ENCODE measurements at regions not wholly inside any gene's neighbourhood (a gene's known extent, or its start where the extent isn't known, plus 50 kb on each side); places are given as distances from the start of the nearest gene placed in this dataset.

DNA sequence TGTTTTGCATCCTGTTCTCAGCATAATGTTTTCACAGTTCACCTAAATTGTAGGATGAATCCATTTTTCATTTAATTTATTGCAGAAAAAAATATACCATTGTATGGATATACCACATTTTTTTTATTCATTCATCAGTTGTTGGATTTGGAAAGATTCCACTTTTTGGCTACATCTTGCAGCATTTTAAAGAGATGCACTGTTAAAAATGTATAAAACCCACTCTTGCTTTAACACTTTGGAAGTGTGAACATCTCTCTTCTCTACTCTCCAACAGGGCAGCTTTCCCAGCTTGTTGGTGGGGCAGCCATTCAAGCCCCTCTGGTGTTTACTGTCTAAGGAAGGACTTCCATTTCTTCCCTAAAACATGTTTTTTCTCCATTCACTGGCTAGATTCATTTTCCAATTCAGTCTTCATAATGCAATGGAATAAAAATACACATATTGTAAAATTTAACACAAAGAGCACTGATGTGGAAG is 104.4 kb upstream of the CBLN2 start:
- no peaks in the 10 kb centered on the region for H3K4me1 Mint-ChIP-seq
- no peak overlapping the region for H2AFZ ChIP-seq (replicated peaks)
- no peaks in the 10 kb centered on the region for H3K36me3 Mint-ChIP-seq
- no peaks in the 10 kb centered on the region for H3K36me3 ChIP-seq
- H3K27me3 ChIP-seq: no peaks in the 10 kb centered on the region
- H3K79me2 ChIP-seq (ENCODE audit: low read depth): no peaks in the 10 kb centered on the region
- H3K27me3 Mint-ChIP-seq (ENCODE audit: insufficient read depth, low read depth): peaks cover 3% of the 10 kb centered on the region
- no peaks in the 10 kb centered on the region for H3K4me1 ChIP-seq
- no peak overlapping the region for H3K27ac ChIP-seq
- H4K20me1 ChIP-seq (ENCODE audit: low read depth): no peaks in the 10 kb centered on the region
- no peaks in the 10 kb centered on the region for H3K9me3 Mint-ChIP-seq
- H3K4me3 ChIP-seq: no peak overlapping the region
- TF ChIP-seq, protein P1, sequence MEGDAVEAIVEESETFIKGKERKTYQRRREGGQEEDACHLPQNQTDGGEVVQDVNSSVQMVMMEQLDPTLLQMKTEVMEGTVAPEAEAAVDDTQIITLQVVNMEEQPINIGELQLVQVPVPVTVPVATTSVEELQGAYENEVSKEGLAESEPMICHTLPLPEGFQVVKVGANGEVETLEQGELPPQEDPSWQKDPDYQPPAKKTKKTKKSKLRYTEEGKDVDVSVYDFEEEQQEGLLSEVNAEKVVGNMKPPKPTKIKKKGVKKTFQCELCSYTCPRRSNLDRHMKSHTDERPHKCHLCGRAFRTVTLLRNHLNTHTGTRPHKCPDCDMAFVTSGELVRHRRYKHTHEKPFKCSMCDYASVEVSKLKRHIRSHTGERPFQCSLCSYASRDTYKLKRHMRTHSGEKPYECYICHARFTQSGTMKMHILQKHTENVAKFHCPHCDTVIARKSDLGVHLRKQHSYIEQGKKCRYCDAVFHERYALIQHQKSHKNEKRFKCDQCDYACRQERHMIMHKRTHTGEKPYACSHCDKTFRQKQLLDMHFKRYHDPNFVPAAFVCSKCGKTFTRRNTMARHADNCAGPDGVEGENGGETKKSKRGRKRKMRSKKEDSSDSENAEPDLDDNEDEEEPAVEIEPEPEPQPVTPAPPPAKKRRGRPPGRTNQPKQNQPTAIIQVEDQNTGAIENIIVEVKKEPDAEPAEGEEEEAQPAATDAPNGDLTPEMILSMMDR (IDR thresholded peaks at IDR 0.05): no peak
- no peak for TF ChIP-seq EZH2 (IDR thresholded peaks at IDR 0.05)
- TF ChIP-seq EZH2phosphoT487 (IDR thresholded peaks at IDR 0.05): no peak
- no peak overlapping the region for H3K4me3 Mint-ChIP-seq
- no peak overlapping the region for H3K9ac ChIP-seq
- H3K4me2 ChIP-seq: no peak overlapping the region
- no peak overlapping the region for H3K27ac Mint-ChIP-seq
- DNase-seq (ENCODE audit: low spot score): no peak
- no peaks in the 10 kb centered on the region for H3K9me3 ChIP-seq (ENCODE audit: low read depth)
- no peaks in the 10 kb centered on the region for H3F3A ChIP-seq (ENCODE audit: low read depth)

- DNase-seq (ENCODE audit: low spot score): no peak
- Mint-ChIP-seq H3K36me3 (no peaks in the 10 kb centered on the region), H3K9me3 (no peaks in the 10 kb centered on the region), H3K27ac (no peak overlapping the region), H3K4me3 (no peak overlapping the region), H3K27me3 (ENCODE audit: insufficient read depth, low read depth) (peaks cover 3% of the 10 kb centered on the region), H3K4me1 (no peaks in the 10 kb centered on the region)
- Histone ChIP-seq H3F3A (ENCODE audit: low read depth) (no peaks in the 10 kb centered on the region), H3K79me2 (ENCODE audit: low read depth) (no peaks in the 10 kb centered on the region), H3K9me3 (ENCODE audit: low read depth) (no peaks in the 10 kb centered on the region), H3K4me3 (no peak overlapping the region), H3K4me2 (no peak overlapping the region), H3K27me3 (no peaks in the 10 kb centered on the region), H4K20me1 (ENCODE audit: low read depth) (no peaks in the 10 kb centered on the region), H3K27ac (no peak overlapping the region), H2AFZ (replicated peaks) (no peak overlapping the region), H3K4me1 (no peaks in the 10 kb centered on the region), H3K9ac (no peak overlapping the region), H3K36me3 (no peaks in the 10 kb centered on the region)
- TF ChIP-seq, protein P1 (IDR thresholded peaks at IDR 0.05): no peak
- TF ChIP-seq EZH2phosphoT487 (IDR thresholded peaks at IDR 0.05) (no peak), EZH2 (IDR thresholded peaks at IDR 0.05) (no peak)
Measured at GRCh38 chr18:72648079-72648478, 103.9 kb upstream of the CBLN2 start.

- Mint-ChIP-seq H3K9me3 (no peaks in the 10 kb centered on the region), H3K4me3 (no peak overlapping the region), H3K4me1 (no peaks in the 10 kb centered on the region), H3K27ac (no peak overlapping the region), H3K36me3 (no peaks in the 10 kb centered on the region), H3K27me3 (ENCODE audit: insufficient read depth, low read depth) (no peaks in the 10 kb centered on the region)
- H3K27me3 ChIP-seq: no peaks in the 10 kb centered on the region
- H3K36me3 ChIP-seq: no peaks in the 10 kb centered on the region
- H3F3A ChIP-seq (ENCODE audit: low read depth): no peaks in the 10 kb centered on the region
- no peak overlapping the region for H3K27ac ChIP-seq
- H3K9me3 ChIP-seq (ENCODE audit: low read depth): no peaks in the 10 kb centered on the region
- H2AFZ ChIP-seq (replicated peaks): no peak overlapping the region
- H4K20me1 ChIP-seq (ENCODE audit: low read depth): no peaks in the 10 kb centered on the region
- TF ChIP-seq EZH2phosphoT487 (IDR thresholded peaks at IDR 0.05) (no peak), EZH2 (IDR thresholded peaks at IDR 0.05) (no peak)
- TF ChIP-seq, protein P1 (IDR thresholded peaks at IDR 0.05): no peak
- no peak overlapping the region for H3K4me2 ChIP-seq
- no peak overlapping the region for H3K4me3 ChIP-seq
- no peak overlapping the region for H3K9ac ChIP-seq
- H3K79me2 ChIP-seq (ENCODE audit: low read depth): no peaks in the 10 kb centered on the region
- no peak for DNase-seq (ENCODE audit: low spot score)
- no peaks in the 10 kb centered on the region for H3K4me1 ChIP-seq
Measured at GRCh38 chr18:72640557-72640956, 96.4 kb upstream of the CBLN2 start.

Data from neural progenitor cell (in vitro differentiated cells).